ENCODE measurements at regions not wholly inside any gene's neighbourhood (a gene's known extent, or its start where the extent isn't known, plus 50 kb on each side); places are given as distances from the start of the nearest gene placed in this dataset.

DNA sequence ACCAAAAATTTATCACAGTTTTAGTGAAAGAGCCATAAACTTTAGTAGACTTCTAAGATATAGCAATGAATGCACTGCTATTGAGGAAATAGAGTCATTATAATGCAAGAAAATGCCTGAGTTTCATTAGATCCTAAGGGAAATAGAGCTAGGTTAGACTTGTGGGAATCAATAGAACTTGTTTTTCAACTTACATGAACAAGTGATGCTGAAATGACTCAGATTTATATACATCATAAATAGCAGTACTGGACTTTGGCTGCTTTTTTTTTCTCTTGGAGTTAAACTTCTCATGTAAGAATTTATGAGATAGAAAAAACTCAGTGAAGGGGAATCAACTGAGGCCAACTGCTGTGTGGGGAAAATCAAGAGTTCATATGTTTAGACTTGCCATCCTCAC is 216.5 kb upstream of the AADAT start:
- TF ChIP-seq POLR2A (IDR thresholded peaks at IDR 0.05) (no peak), CTCF (IDR thresholded peaks at IDR 0.05) (no peak), POLR2AphosphoS5 (IDR thresholded peaks at IDR 0.05) (no peak), EP300 (IDR thresholded peaks at IDR 0.05) (no peak)
